ENCODE measurements at regions not wholly inside any gene's neighbourhood (a gene's known extent, or its start where the extent isn't known, plus 50 kb on each side); places are given as distances from the start of the nearest gene placed in this dataset.

DNA sequence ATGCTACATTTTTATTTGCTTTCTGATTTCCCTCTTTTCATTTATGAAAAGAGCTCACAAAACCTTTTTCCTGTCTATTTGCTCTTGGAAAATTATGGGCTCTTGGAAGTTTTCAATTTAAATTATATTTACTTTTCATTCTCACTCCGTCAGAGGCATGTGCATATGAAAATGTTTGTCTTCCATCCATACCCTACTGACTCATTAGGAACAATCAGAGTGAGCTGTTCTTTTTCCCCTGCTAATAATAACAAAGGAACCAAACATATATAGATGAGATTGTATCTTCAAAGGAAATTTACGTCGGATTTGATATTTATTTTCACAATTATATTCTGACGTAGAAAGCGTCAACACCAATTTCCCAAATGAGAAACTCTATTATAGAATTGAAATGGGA is 1101.2 kb downstream of the TSN start:
- no peak for DNase-seq

DNA sequence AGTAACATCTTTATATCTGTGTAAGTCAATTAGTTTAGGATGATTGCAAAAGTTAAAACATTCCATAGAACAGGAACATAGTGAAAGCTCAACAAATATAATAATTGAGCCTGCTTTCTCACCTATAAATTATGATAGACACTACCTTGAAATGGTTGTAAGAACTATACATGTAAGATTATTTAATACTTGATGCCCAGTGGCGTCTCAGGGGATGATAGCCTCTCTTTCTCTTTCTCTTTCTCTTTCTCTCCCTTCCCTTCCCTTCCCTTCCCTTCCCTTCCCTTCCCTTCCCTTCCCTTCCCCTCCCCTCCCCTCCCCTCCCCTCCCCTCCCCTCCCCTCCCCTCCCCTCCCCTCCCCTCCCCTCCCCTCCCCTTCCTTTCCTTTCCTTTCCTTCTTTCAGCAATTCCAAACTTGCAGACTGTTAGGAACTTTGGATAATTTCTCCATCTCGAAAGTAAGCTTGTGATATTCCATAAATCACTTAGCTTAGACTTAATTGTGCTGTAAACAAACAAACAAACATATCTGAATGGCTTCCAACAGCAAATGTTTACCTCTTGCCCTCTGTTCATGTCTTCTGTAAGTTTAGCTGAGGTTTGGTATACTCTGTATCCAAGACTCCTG is 1102.7 kb downstream of the TSN start:
- DNase-seq = no peak

DNA sequence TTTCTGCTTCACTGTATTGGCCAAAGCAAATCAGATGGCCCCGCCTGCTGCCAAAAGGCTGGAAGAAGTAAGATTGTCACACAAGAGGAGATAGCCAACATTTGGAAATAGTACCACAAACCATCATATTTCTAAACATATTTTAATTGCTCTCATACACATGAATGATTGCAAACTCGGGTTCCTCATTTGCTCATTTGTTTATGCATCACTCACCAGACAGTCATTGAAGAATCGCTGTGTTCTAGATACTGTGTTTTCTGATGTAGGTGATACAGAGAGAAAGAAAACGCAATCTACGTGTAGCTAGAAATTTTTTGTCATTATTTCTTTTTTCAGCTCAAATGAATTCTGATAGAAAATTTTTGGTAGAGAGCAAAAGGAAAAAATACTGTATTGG is 1103.4 kb downstream of the TSN start:
- no peak for DNase-seq

DNA sequence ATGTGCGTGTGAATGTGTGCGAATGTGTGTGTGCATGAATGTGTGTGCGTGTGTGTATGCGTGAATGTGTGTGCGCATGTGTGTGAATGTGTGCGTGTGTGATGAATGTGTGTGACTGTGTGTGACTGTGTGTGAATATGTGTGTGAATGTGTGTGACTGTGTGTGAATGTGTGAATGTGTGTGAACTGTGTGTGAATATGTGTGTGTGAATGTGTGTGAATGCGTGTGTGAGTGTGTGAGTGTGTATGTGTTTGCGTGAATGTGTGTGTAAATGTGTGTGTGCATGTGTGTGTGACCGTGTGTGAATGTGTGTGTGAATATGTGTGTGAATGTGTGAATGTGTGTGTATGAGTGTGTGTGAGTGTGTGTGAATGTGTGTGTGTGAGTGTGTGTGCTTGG is 1103.8 kb downstream of the TSN start:
- no peak for DNase-seq

DNA sequence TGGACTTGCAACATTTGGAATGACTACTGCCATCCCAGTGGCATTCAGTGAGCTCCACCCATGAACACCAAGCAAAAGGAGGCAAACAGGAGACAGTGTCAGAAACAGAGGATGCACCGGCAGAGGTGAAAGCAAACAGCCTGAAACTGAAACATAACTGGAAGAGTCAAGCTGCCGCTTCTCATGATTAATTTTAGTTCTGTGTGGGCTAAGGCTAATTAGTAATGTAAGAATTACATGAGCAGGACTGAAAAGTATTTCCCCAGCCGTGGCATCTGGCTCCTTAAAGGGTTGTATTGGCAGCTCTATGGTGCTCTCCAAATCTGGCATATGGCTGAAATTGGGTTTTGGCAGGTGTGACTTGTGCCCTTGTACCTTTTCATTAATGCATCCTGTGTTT is 1108.1 kb downstream of the TSN start:
- no peak for DNase-seq

DNA sequence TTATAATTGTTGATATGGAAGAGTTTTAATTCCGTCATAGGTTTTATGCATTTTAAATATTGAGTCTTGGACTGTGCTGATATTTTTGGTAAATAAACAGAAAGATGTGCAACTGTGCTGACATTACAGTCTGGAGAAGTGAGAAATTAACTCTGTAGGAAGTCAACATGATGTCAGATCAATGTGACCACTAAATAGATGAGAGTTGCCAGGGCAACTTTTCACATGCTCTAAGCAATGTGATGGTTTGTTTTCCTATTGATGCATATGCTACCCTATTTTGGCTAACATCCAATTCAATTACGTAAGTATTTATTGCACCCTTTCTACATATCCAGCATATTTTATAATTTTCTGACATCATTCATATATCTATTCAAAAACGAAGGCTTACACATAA is 1109.3 kb downstream of the TSN start:
- no peak for DNase-seq

DNA sequence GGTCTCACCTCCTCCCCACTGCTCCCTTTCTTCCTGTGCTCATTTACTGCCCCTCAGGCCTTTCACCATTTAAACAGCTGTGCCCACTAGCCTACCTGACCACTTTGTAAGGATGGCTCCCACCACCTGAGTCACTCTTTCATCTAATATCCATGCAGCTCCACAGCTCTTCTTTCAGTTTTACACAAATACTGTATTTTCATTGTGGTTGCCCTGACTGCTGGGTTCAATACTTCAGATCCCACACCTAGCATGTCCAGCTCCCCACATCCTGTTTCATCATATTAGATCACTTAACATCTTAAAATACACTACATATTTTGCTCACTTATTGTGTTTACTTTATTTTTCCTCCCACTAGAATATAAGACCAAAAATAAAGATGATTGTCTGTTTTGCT is 1110.6 kb downstream of the TSN start:
- DNase-seq = no peak

DNA sequence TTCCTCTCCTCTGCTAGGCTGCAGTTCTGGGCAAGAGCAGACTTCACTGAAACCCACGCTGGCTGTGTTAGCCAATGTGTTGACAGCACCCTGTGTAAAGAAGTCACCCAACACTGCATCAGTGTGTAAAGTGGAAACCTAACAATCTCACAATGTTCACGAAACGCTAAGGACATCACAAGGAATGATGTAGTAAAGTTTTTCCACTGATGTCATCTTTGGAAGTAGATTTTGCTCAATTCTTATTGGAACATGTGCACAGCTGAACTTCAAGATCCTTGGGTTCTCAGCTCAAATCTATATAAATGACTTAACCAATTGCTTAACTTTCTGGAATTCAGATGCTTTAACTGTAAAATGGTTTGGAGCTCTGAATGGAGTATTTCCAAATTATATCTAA is 1112.5 kb downstream of the TSN start:
- DNase-seq = no peak

DNA sequence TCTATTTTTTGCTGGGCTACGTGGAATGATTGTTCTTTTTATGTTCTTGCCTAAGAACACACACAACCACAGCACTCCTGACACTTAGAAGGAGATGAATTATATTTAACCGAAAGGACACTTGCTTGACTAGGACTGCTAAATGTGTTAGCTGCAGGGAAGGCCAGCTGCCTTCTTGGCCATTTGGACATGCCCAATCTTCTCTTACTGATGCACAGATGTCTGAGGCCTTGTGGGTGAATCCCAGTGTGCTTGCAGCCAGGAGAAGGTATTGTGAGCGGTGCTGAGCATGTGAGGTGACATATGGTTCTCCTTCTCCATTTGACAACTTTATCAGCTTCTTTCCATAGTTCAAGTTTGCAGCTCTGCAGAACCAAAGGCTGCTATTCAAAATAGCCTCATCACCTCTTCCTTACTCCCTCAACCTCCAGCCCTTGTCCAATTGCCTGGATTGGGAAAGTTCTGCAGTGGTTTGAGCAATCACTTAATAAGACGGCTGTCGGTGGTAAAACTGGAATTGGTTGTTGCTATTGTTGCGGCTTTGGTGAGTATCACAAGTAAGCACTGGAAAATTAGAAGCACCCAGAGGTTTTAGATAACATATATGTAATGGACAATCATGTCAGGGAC is 1113.3 kb downstream of the TSN start:
- DNase-seq = no peak

DNA sequence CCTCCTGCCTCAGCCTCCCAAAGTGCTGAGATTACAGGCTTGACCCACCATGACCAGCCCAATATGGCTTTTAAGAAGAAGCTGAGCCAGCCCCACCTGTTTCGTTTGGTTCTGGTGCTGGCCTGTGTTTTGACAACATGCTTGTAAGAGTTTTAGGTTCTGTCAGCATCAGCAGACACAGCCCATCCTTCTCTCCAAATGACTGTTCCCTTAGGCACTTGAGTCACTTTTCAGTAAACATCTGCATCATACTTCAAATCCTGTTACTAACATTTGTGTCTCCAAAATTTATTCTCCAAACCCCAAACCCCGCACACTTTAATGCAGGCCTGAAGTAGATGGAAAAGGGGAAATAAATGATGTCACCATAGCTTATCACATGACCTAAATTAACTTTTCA is 1118.5 kb downstream of the TSN start:
- no peak for DNase-seq

DNA sequence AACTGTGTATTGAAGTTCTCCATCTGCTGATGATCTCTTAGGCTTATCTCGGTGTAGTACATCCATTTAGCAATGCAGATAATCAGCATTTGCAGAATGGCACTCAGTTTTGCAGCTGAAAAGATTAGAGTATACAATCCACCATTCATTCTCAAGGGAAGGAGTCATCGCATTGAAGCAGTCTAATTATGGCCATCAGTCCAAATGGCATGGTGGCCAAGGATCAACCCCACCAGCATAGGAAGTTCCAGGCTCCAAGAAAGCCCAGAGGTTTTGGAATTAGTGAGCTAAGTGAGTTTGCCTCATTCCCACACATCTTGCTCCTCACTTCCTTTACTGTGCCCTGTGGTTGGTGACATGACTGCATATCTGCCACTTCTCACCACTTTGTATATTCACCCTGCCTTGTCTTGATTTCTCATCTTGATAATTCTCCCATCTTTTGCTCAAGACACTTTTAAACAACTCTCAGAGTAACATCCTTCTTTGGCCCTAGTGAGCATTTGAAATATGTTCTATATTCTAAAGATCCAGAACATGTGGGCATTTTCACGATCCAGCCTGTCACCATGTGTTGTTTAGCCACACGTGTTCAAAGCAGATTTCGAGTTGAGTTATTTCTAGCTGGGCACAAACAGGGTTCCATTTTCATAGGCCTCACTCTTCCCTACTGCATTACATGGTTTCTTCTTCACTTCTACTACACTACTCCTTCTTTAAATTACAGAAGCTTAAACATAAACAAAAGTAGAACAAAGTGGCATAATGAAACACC is 1119.8 kb downstream of the TSN start:
- DNase-seq = no peak

DNA sequence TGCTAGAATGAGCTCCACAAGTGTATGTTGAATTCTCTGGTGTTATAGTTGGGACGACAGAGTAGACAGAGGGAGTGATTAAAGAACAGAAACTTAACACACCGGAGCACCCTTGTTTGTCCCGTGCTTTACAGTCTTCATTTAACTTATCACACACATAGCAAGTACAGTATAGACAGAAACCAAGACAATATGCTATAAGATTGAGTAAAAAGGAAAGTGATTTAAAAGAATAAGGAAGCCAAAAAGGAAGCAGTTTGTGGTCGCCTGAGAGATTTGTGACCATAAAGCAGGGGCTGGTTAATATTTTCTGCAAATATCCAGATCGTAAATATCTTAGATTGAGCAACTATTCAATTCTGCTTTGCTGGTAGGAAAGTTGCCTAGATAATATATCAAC is 1128.4 kb downstream of the TSN start:
- no peak for DNase-seq

DNA sequence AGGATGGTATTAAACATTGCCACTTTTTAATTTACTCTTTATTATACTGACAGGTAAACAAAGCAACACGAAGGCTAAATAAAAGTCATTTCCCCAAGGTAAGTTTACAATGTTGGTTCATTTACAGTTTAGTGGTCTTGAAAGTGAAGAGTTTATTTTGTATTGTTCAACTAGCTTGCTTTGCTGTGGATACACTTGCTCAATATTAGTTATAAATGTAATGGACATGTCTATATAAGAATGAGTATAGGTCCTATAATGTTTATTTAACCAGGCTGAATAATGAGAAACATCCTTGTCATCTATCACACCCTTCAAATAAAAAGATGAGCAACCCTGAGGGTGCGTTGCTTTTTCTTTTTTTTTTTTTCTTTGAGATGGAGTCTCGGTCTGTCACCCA is 1129.4 kb downstream of the TSN start:
- DNase-seq = no peak

DNA sequence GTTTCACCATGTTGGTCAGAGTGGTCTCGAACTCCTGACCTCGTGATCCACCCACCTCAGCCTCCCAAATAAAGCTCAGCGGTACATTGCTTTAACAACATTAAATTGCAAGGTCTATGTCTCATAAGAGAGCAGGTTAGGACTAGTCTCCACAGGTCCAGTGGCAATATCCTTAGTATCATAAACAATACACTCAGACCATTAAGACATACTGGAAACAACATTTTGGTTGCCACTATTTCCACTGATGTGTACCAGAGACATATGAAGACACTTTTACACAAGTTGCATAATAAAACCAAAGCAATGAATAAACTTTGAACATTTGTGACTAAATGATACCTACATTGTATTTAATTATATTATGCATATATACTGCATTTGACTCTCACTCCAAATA is 1130.0 kb downstream of the TSN start:
- no peak for DNase-seq

DNA sequence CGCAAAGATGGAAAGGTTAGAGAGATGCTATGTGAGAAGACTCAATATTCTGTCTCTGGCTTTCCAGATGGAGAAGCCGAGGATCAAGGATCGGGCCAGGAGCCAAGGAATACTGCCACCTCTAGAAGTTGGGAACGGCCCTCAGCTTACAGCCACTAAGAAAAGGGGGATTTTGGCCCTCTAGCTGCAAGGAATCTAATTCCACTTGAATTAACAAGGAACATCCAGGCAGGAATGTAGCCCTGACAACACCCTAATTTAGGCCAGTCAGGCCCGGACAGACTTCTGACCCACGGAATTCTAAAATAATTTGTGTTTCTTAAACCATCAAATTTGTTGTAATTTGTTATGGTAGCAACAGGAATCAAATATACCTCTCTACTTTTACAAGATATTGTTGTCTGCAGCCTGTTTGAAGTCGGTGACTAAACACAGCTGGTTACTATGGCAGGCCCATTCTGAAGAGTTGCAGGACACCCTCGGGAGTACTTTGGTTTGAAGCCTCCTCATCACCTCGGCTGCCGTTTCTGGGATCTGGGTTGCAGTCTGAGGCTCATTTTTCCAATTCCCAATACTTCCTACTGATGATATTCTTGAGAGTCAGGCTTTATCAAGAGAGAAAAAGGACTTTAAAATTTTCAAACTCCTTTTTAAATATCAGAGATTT is 1131.2 kb downstream of the TSN start:
- no peak for DNase-seq

DNA sequence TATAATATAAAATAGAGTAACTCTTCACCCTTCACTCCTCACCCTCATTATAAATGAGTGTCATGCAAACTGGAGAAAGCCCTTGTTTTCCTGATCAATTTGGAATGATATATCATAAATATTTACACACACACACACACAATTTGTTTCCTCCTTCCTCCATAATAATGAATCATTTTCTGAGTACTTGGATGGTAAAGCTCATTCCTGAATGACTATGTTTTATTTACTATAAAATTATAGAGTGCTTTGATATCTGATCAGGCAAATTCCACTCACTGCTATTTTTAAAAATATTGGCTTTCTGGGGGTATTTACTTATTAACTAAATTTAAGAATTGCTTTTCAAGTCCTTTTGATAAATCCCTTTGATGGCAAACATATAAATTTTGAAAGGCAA is 1125.5 kb upstream of the CNTNAP5 start:
- DNase-seq = no peak

DNA sequence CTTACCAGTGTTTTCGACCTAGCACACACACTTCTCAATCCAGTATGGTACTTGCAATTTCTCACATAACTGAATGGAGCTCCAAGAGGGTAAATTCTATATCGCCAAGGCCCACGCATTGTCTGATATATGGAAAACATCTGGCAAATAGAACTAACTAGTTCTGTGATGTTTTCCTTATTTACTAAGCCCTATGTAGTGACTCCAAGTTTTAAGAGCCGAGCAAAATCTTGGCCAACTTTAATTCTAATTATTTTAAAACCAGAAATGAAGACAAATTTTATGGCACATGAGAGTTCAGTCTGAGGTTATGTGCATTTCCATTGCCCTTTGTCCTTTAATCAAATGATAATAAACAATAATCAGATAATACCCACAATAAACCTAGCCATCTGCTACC is 1119.7 kb upstream of the CNTNAP5 start:
- no peak for DNase-seq

DNA sequence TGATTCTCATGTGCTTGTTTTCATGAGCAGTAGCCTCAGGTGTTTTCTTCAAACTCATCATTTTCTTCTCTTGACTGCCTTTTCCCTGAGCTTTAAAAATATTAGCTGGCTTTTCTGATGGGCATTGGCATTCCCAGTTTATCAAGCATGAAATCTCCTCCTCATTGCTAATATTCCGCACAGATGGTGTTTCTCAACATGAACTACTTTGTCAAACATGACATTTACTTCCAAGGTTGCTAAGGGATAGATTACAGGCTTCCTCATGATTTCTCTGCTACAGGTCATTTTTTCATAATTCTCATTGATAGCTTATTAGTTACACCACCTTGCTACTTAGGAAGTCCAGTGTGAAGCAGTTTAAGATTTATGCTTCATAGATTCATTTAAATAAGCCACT is 1116.9 kb upstream of the CNTNAP5 start:
- no peak for DNase-seq

DNA sequence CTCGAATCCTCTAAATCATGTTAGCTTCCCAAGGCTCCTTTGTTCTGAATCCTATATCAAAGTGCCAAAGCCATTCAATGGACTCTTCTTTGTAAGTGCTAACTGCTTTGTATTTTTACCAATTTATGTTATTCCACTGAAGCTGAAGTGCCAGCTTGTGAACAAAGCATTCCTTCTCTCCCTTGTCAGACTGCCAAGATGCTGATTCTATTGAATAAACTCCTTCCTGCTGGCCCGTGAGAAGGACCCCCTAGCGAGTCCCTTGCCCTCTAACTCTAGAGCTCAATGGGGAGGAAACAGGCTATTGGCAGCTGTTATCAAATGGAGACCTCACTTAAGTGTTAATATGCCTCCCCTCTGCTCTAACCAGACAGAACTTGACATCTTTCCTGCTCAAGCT is 1097.9 kb upstream of the CNTNAP5 start:
- no peak for DNase-seq

DNA sequence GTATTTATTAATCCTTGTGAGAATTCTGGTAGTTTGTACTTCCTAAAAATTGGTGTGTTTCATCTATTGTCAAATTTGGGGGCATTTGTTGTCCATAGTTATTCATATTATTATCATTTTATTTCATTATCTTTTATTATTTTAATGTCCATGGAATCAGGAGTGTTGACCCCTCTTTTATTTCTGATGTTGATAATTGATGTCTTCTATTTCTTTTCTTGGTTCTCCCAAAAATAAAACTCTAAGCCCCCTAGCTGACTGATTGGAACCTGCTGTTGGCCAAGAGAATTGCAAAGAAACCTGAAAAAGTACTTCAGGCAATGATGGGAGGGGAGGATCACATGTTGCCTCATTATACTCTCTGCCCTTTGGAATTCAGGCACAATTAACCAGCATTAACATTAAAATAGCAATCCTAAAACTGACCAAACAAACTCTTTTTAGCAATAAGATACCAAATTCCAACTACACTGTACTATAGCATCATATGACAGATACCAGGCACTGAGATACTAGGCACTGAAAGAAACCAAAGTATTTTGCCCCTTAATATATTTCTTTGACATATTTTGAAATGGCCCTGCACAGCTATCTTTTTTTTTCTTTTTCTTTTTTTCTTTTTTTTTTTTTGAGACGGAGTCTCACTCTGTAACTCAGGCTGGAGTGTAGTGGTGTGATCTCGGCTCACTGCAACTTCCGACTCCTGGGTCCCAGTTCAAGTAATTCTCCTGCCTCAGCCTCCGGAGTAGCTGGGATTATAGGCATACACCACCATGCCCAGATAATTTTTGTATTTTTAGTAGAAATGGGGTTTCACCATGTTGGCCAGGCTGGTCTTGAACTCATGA is 1097.2 kb upstream of the CNTNAP5 start:
- DNase-seq = no peak

DNA sequence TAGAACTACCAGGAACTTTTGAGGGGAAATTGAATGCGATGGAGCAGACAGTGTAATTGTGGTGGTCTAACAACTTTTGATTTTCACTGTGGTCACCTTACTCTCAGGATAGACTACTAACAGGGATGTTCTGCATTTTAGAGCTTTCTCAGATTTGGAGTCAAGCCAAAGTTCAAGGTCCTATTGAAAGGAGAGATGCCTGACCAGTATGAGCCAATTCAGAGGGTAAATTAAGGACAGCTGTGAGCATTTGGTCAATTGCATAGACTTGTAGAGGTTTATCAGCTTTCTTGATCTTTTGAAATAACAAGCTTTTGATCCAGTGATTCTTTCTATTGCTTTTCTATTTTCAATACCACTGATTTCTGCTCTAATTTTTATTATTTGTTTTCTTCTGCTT is 1095.7 kb upstream of the CNTNAP5 start:
- DNase-seq = no peak

DNA sequence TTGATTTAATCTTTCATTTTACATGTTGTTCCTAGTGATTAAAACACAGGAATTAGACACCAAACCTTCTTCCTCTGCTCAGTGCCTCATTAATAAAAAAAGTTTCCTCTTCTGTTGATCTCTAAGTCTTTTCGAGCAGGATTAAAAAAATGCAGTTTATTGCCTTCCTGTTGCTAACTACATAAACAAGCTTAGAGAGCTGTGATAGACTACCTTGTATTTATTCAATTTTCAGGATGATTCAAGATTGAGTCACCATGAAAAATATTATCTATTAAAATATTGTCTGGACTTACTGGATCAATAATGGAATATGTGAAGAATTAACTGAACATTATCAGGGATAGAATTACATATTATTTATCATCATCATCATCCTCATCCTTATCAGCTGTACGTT is 1089.6 kb upstream of the CNTNAP5 start:
- no peak for DNase-seq

DNA sequence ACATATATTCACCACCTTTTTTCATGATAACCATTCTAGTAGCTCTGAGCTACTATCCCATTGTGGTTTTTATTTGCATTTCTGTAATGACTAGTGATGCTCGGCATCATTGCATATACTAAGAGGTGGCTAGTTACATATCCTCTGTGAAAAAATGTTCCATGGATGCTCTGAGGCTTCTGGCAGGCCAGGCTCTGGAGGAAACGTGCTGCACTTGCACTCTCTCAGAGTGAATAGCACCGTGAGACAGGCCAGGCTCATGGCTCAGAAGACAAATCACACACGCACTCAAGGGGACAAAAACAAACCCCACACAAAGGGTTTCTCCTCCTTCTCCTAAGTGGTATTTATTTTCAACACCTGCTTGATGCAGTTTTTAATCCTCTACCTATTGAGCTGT is 1085.3 kb upstream of the CNTNAP5 start:
- DNase-seq = no peak
